Esophagus muscularis mucosa (tissue), 4 donors: ENCODE measurements at regions not wholly inside any gene's neighbourhood (a gene's known extent, or its start where the extent isn't known, plus 50 kb on each side); places are given as distances from the start of the nearest gene placed in this dataset.

Experiments used
- DNase-seq: peaks from one replicate; pipeline ENCODE4 v3.0.0-alpha.2; 2017; ENCODE audit errors: extremely low spot score
- H3K27ac ChIP-seq, 4 donors: fragments of 200-600 bp; sonication (generic); replicated peaks in 1 of 4; 1 replicate in 3 of 4; 2 replicates in 1 of 4; pipeline ENCODE4 v1.5.1; 2016 to 2019; ENCODE audit warnings: mild to moderate bottlenecking in 1 of 4
- H3K27me3 ChIP-seq, 4 donors: fragments of 200-600 bp; sonication (generic); one replicate each; pipeline versions ENCODE4 v1.5.1 to v1.6.0; 2016 to 2019
- H3K36me3 ChIP-seq, 4 donors: fragments of 200-600 bp; sonication (generic); one replicate each; pipeline ENCODE4 v1.5.1; 2016 to 2019
- H3K4me1 ChIP-seq, 4 donors: fragments of 200-600 bp; sonication (generic); one replicate each; pipeline ENCODE4 v1.5.1; 2016 to 2019
- H3K4me3 ChIP-seq, 4 donors: fragments of 200-600 bp; sonication (generic); 1 replicate in 2 of 4; 2 replicates in 2 of 4; pipeline ENCODE4 v1.5.1; 2016 to 2019; ENCODE audit warnings: mild to moderate bottlenecking in 4 of 4, moderate library complexity in 1 of 4
- H3K9me3 ChIP-seq, 4 donors: fragments of 200-600 bp; sonication (generic); 1 replicate in 3 of 4; 2 replicates in 1 of 4; pipeline ENCODE4 v1.5.1; 2016 to 2019
- EP300 ChIP-seq: sonication (generic); formaldehyde crosslinking; IDR thresholded peaks from one replicate; pipeline ENCODE4 v1.6.1; 2017; ENCODE audit warnings: antibody characterized with exemption
- POLR2A ChIP-seq: fragments of 450-650 bp; IDR thresholded peaks from one replicate; pipeline ENCODE4 v1.6.1; 2017; ENCODE audit warnings: antibody characterized with exemption, moderate library complexity, mild to moderate bottlenecking, low read depth
- POLR2AphosphoS5 ChIP-seq, 2 donors: sonication (generic); formaldehyde crosslinking; IDR thresholded peaks; one replicate each; pipeline ENCODE4 v1.6.1; 2017; ENCODE audit warnings: antibody characterized with exemption in 2 of 2
- WGBS: methylation state at CpG from one replicate; pipeline ENCODE4 v1.1.5; 2018; 5-methylcytosine and 5-hydroxymethylcytosine counted together
- intact Hi-C: fragments of 100-400 bp; cut with DNase I; formaldehyde crosslinking; loops from one replicate; pipeline ENCODE4 v1.15.1; 2023
- TF ChIP-seq, protein P1 (sequence below), 3 experiments: fragments of 200-600 bp in 2 of 3; fragments of 450-650 bp in 1 of 3; sonication (generic) in 2 of 3; IDR thresholded peaks; one replicate each; pipeline ENCODE4 v1.5.1; 2017 to 2019; ENCODE audit warnings: antibody characterized with exemption in 3 of 3, mild to moderate bottlenecking in 2 of 3, moderate library complexity in 1 of 3

DNA sequence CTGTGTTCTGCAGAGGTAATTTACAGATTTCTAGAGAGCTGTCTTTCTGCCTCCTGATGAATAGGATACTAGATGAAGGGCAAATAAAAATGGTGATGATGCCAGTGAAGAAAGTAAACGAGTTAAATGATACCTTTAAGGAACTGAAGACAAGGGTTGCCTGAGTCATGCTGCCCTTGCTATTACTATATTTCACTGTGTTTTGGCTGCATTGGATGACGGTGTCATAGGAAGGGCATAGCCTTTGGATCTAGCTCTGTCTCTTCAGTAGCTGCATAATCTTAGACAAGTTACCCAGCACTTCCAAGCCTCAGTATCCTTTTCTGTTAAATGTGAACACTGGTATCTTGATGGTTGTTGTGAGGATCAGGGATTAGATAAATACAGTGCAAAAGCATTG lies 131.5 kb upstream of the FGGY start:
- Histone ChIP-seq H3K36me3 (no peaks in the 10 kb centered on the region), H3K4me1 (peaks cover 0 to 6% (median 0%) of the 10 kb centered on the region in 4 donors), H3K27ac (no peak overlapping the region), H3K9me3 (no peaks in the 10 kb centered on the region), H3K27me3 (no peaks in the 10 kb centered on the region), H3K4me3 (no peak overlapping the region)
- intact Hi-C loops = no loop called here
- TF ChIP-seq, protein P1, sequence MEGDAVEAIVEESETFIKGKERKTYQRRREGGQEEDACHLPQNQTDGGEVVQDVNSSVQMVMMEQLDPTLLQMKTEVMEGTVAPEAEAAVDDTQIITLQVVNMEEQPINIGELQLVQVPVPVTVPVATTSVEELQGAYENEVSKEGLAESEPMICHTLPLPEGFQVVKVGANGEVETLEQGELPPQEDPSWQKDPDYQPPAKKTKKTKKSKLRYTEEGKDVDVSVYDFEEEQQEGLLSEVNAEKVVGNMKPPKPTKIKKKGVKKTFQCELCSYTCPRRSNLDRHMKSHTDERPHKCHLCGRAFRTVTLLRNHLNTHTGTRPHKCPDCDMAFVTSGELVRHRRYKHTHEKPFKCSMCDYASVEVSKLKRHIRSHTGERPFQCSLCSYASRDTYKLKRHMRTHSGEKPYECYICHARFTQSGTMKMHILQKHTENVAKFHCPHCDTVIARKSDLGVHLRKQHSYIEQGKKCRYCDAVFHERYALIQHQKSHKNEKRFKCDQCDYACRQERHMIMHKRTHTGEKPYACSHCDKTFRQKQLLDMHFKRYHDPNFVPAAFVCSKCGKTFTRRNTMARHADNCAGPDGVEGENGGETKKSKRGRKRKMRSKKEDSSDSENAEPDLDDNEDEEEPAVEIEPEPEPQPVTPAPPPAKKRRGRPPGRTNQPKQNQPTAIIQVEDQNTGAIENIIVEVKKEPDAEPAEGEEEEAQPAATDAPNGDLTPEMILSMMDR (IDR thresholded peaks at IDR 0.05) = no peak
- TF ChIP-seq POLR2AphosphoS5 (IDR thresholded peaks at IDR 0.05) (no peak), EP300 (no peak), POLR2A (no peak)
- 36% methylated on average over 2 of the region's 2 CpGs for WGBS
- DNase-seq = no peak

DNA sequence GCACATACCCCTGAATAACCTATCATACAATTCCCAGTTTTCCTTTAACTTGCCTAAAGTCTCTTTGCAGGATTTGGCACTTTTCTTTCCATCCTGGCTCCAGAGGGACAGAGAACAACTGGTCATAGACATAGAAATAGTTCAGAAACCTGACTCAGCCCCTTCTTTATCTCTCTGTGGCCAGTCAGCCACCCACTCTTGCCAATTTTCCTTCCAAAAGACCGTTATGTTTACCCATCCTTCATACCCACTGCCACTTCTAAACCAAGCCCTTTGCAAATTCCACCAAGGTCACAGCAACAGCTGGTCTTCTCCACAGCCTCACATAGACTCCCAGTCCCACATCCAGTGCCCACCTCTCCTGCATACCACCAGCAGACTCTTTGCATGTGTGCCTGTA lies 127.2 kb upstream of the FGGY start:
- H3K36me3 ChIP-seq = no peaks in the 10 kb centered on the region
- WGBS = 86% methylated on average over 1 of the region's 1 CpG
- no peak for TF ChIP-seq EP300
- no peak for TF ChIP-seq POLR2AphosphoS5 (IDR thresholded peaks at IDR 0.05)
- TF ChIP-seq, protein P1 (IDR thresholded peaks at IDR 0.05) = no peak
- TF ChIP-seq POLR2A = no peak
- intact Hi-C loops = no loop called here
- H3K4me3 ChIP-seq = no peak overlapping the region
- no peak overlapping the region for H3K27ac ChIP-seq
- no peaks in the 10 kb centered on the region for H3K4me1 ChIP-seq
- peak; percentile 34 for DNase-seq
- H3K27me3 ChIP-seq = no peaks in the 10 kb centered on the region
- no peaks in the 10 kb centered on the region for H3K9me3 ChIP-seq

DNA sequence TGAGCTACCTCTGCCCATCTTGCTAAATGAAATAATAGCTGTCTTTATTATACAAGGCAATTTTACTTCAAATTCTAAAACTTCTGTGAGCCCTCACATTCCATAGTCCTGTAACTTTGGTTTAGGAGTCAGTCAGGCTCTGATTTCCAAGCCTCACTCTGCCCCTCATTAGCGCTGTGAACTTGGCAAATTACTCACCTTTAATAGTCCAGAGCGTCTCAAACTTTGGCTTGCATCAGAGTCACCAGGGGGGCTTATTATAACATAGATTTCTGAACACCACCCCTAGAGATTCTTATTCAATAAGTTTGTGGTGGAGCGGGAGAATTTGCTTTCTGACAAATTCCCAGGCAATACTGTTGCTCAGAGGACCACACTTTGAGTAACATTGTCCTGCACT lies 126.2 kb upstream of the FGGY start:
- intact Hi-C loops = no loop called here

DNA sequence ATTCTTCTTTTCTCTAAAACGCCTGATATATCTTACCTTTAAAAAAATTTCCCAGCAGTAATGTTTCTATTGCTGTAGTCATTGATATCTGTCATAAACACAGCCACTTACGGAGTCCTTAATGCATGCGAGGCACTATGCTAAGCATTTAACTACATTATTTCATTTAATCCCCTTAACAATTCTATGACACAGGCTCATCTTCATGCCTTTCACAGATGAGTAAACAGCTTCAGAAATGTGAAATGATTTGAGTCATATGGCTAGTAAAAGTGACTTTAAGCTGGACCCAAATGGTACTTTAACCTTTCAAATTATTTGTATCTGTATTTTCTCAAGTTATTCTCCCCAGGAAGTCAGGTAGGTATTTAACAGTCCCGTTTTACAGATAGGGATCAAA lies 125.1 kb upstream of the FGGY start:
- no peaks in the 10 kb centered on the region for H3K4me1 ChIP-seq
- no peaks in the 10 kb centered on the region for H3K27me3 ChIP-seq
- TF ChIP-seq EP300 = no peak
- no peak for TF ChIP-seq POLR2A
- TF ChIP-seq, protein P1 (IDR thresholded peaks at IDR 0.05) = no peak
- TF ChIP-seq POLR2AphosphoS5 (IDR thresholded peaks at IDR 0.05) = no peak
- no peaks in the 10 kb centered on the region for H3K36me3 ChIP-seq
- no peak for DNase-seq
- no peak overlapping the region for H3K4me3 ChIP-seq
- no peak overlapping the region for H3K27ac ChIP-seq
- intact Hi-C loops = no loop called here
- no peaks in the 10 kb centered on the region for H3K9me3 ChIP-seq
- 83% methylated on average over 4 of the region's 4 CpGs for WGBS

More for the DNA sequence above, 126.2 kb upstream of the FGGY start:
- Histone ChIP-seq H3K4me3 (no peak overlapping the region), H3K9me3 (no peaks in the 10 kb centered on the region), H3K4me1 (no peaks in the 10 kb centered on the region), H3K27me3 (no peaks in the 10 kb centered on the region), H3K36me3 (no peaks in the 10 kb centered on the region), H3K27ac (no peak overlapping the region)
- TF ChIP-seq EP300 = no peak
- TF ChIP-seq POLR2AphosphoS5 (IDR thresholded peaks at IDR 0.05) = no peak
- no peak for TF ChIP-seq POLR2A
- TF ChIP-seq, protein P1 (IDR thresholded peaks at IDR 0.05) = no peak
- DNase-seq = peak; percentile 12
- 92% methylated on average over 3 of the region's 3 CpGs for WGBS

DNA sequence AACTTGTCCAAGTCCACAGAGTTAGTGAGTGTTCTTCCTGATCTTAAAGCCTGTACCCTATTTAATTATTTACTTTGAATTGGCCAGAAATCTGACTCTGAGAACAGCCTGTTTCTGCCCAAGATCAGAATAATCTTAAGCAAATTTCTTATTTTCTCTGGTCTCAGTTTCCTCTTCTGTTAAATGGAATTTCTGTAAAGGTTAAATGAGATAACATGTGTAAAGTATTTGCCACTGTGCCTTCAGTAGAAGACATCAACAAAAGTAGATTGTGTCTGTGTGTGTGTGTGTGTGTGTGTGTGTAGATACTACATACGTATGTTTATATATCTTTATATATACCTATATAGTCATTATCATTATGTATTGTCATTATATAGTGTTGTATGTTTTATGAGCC lies 124.2 kb upstream of the FGGY start:
- Histone ChIP-seq H3K4me3 (no peak overlapping the region), H3K27me3 (no peaks in the 10 kb centered on the region), H3K9me3 (no peaks in the 10 kb centered on the region), H3K4me1 (no peaks in the 10 kb centered on the region), H3K27ac (no peak overlapping the region), H3K36me3 (no peaks in the 10 kb centered on the region)
- no peak for DNase-seq
- intact Hi-C loops = no loop called here
- 84% methylated on average over 1 of the region's 1 CpG for WGBS
- TF ChIP-seq POLR2A = no peak
- TF ChIP-seq, protein P1 (IDR thresholded peaks at IDR 0.05) = no peak
- TF ChIP-seq EP300 = no peak
- no peak for TF ChIP-seq POLR2AphosphoS5 (IDR thresholded peaks at IDR 0.05)
